ENCODE measurements at regions not wholly inside any gene's neighbourhood (a gene's known extent, or its start where the extent isn't known, plus 50 kb on each side); places are given as distances from the start of the nearest gene placed in this dataset.

- no peak for TF ChIP-seq CTCF (conservative IDR thresholded peaks at IDR 0.05; ENCODE audit: control insufficient read depth, insufficient read depth, low read depth, low read length)
- DNase-seq (ENCODE audit: low read depth), result no peak
- H3K4me3 ChIP-seq (ENCODE audit: control insufficient read depth, low read depth, low read length), result no peak overlapping the region
Measured at GRCh38 chr20:60330461-60330860, 372.2 kb downstream of the CDH26 start.

GRCh38 chr20:60331688-60332300 lies 373.6 kb downstream of the CDH26 start:
- DNase-seq (ENCODE audit: low read depth), result no peak
- TF ChIP-seq CTCF (conservative IDR thresholded peaks at IDR 0.05; ENCODE audit: control insufficient read depth, insufficient read depth, low read depth, low read length), result no peak
- no peak overlapping the region for H3K4me3 ChIP-seq (ENCODE audit: control insufficient read depth, low read depth, low read length)

GRCh38 chr20:60332523-60332922 lies 374.3 kb downstream of the CDH26 start:
- no peak for DNase-seq (ENCODE audit: low read depth)
- TF ChIP-seq CTCF (conservative IDR thresholded peaks at IDR 0.05; ENCODE audit: control insufficient read depth, insufficient read depth, low read depth, low read length), result no peak

GRCh38 chr20:60334911-60335310 lies 376.7 kb downstream of the CDH26 start:
- TF ChIP-seq CTCF (conservative IDR thresholded peaks at IDR 0.05; ENCODE audit: control insufficient read depth, insufficient read depth, low read depth, low read length), result no peak
- no peak for DNase-seq (ENCODE audit: low read depth)
- H3K4me3 ChIP-seq (ENCODE audit: control insufficient read depth, low read depth, low read length), result no peak overlapping the region

More at GRCh38 chr20:60332523-60332922, 374.3 kb downstream of the CDH26 start:
- H3K4me3 ChIP-seq (ENCODE audit: control insufficient read depth, low read depth, low read length), result no peak overlapping the region

GRCh38 chr20:60338556-60338955 lies 380.3 kb downstream of the CDH26 start:
- DNase-seq (ENCODE audit: low read depth), result no peak
- H3K4me3 ChIP-seq (ENCODE audit: control insufficient read depth, low read depth, low read length), result no peak overlapping the region
- TF ChIP-seq CTCF (conservative IDR thresholded peaks at IDR 0.05; ENCODE audit: control insufficient read depth, insufficient read depth, low read depth, low read length), result no peak

- no peak overlapping the region for H3K4me3 ChIP-seq (ENCODE audit: control insufficient read depth, low read depth, low read length)
- no peak for DNase-seq (ENCODE audit: low read depth)
- no peak for TF ChIP-seq CTCF (conservative IDR thresholded peaks at IDR 0.05; ENCODE audit: control insufficient read depth, insufficient read depth, low read depth, low read length)
Measured at GRCh38 chr20:60339738-60340137, 381.5 kb downstream of the CDH26 start.

GRCh38 chr20:60340232-60340631 lies 382.0 kb downstream of the CDH26 start:
- no peak overlapping the region for H3K4me3 ChIP-seq (ENCODE audit: control insufficient read depth, low read depth, low read length)
- no peak for DNase-seq (ENCODE audit: low read depth)
- no peak for TF ChIP-seq CTCF (conservative IDR thresholded peaks at IDR 0.05; ENCODE audit: control insufficient read depth, insufficient read depth, low read depth, low read length)

All from fibroblast of mammary gland (primary cell).